ENCODE measurements at regions not wholly inside any gene's neighbourhood (a gene's known extent, or its start where the extent isn't known, plus 50 kb on each side); places are given as distances from the start of the nearest gene placed in this dataset.

- DNase-seq (ENCODE audit: low spot score), result no peak
- intact Hi-C loops (cut with DNase I), result loop anchor here in 1 of 2 donors (5.0 kb wide), 1 partner anchor 375 kb away; no protein-coding TSS in a partner anchor
Observed at GRCh38 chr15:93451822-93452221, 362.8 kb upstream of the RGMA start.

GRCh38 chr15:93451265-93451664 is 362.3 kb upstream of the RGMA start:
- no peak for DNase-seq (ENCODE audit: low spot score)
- intact Hi-C loops (cut with DNase I), result loop anchor here in 1 of 2 donors (5.0 kb wide), 1 partner anchor 374 kb away; no protein-coding TSS in a partner anchor

- intact Hi-C loops (cut with DNase I), result loop anchor here in 1 of 2 donors (5.0 kb wide), 1 partner anchor 372 kb away; no protein-coding TSS in a partner anchor
- DNase-seq (ENCODE audit: low spot score), result no peak
Observed at GRCh38 chr15:93449798-93450197, 360.8 kb upstream of the RGMA start.

- DNase-seq (ENCODE audit: low spot score), result no peak
- intact Hi-C loops (cut with DNase I), result no loop called here
Observed at GRCh38 chr15:93438310-93438709, 349.3 kb upstream of the RGMA start.

GRCh38 chr15:93432474-93432873 is 343.5 kb upstream of the RGMA start:
- no peak for DNase-seq (ENCODE audit: low spot score)
- intact Hi-C loops (cut with DNase I), result no loop called here

DNA sequence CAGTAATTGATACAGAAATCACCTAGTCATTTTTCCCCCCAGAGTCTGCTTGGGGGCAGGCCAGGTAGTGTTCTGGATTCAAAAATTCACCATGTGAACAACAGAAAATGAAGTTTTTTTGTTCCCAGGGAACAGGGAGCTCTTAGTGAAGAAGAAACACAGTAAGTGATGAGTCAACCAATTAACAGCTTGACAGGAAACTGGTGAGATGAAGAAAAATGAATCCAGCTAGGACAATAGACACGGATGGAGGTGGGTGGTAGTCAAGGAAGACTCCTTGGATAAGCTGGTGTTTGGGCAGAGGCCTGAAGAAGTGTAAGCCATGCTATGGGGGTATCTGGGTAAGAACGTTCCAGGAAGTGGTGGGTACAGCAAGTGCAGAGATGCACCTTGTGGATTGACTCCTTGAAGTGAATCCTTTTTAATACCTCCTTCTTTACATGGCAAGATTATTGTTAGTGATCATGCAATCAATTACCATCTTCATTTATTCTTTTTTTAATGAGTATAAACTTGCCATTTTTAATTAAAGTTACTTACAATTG is 339.9 kb upstream of the RGMA start:
- intact Hi-C loops (cut with DNase I), result no loop called here
- no peak for DNase-seq (ENCODE audit: low spot score)

GRCh38 chr15:93428150-93428549 is 339.1 kb upstream of the RGMA start:
- DNase-seq (ENCODE audit: low spot score), result no peak
- intact Hi-C loops (cut with DNase I), result no loop called here

GRCh38 chr15:93424131-93424530 is 335.1 kb upstream of the RGMA start:
- intact Hi-C loops (cut with DNase I), result no loop called here
- DNase-seq (ENCODE audit: low spot score), result no peak

- intact Hi-C loops (cut with DNase I), result no loop called here
- DNase-seq (ENCODE audit: low spot score), result no peak
Observed at GRCh38 chr15:93422476-93422875, 333.5 kb upstream of the RGMA start.

- intact Hi-C loops (cut with DNase I), result no loop called here
Observed at GRCh38 chr15:93420477-93420876, 331.5 kb upstream of the RGMA start.

DNA sequence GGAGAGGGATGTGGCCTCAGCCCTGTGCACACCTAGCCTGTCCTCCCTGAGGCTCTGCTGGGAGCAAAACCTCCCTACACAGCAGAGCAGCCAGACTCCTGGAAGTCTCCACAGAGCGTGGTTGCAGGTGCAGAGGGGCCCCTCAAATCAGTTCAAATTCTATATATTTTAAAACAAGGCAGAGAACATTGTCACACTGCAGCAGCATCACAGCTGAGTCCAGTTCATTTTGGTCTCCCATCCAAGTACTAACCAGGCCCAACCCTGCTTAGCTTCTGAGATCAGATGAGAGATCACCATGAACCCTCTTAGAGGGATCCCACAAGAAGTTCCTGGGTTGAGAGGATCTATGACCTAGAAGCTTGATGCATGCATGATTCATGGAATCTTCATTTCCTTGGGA is 331.0 kb upstream of the RGMA start:
- intact Hi-C loops (cut with DNase I), result no loop called here
- no peak for DNase-seq (ENCODE audit: low spot score)

More at GRCh38 chr15:93420477-93420876, 331.5 kb upstream of the RGMA start:
- no peak for DNase-seq (ENCODE audit: low spot score)

DNA sequence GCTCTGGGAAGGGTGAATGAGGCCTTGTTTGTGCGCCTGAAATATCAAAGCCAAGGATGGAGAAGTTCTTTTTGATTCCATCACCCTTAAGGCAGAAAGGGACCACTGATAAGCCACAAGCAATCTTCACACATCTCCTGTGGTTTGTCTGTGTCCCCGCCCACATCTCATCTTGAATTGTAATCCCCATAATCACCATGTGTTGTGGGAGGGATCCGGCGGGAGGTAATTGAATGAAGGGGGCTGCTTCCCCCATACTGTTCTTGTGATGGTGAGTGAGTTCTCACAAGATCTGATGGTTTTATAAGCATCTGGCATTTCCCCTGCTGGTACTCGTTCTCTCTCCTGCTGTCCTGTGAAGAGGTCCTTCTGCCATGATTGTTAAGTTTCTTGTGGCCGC is 329.6 kb upstream of the RGMA start:
- DNase-seq (ENCODE audit: low spot score), result no peak
- intact Hi-C loops (cut with DNase I), result no loop called here

- intact Hi-C loops (cut with DNase I), result no loop called here
- DNase-seq (ENCODE audit: low spot score), result no peak
Observed at GRCh38 chr15:93417631-93418030, 328.6 kb upstream of the RGMA start.

GRCh38 chr15:93417156-93417555 is 328.1 kb upstream of the RGMA start:
- intact Hi-C loops (cut with DNase I), result no loop called here
- no peak for DNase-seq (ENCODE audit: low spot score)

GRCh38 chr15:93415576-93415975 is 326.6 kb upstream of the RGMA start:
- intact Hi-C loops (cut with DNase I), result no loop called here
- no peak for DNase-seq (ENCODE audit: low spot score)

DNA sequence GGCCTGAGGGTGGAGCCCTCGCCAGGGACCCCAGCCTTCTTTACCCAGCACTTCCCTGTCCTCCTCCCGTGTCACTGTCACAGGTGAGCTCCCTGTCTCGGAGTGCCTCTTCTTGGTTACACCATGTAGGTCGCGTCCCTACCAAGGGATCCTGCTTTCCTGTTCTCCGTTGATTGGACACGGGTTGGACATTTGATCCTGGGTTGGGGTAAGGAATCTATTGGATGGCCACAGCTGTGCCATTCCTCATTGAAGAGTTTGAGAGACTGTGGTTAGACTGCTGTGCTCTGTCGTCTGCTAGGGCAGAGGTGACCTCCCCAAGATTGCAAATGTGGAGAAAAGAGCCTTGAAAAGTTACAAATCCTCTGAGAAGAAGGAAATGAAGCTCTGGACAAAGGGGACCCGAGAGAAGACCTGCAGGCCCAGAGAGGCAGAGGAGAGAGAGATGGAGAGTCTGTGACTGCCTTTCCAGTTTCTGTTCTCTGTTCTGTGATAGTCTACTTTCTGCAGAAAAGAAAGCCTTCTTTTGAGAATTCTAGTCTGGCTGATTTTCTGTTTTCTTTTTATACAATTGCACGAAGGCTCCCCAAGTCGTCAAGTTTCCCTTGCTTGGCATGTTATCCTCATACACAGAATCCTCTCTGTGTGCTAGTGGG is 325.7 kb upstream of the RGMA start:
- DNase-seq (ENCODE audit: low spot score), result no peak
- intact Hi-C loops (cut with DNase I), result no loop called here

DNA sequence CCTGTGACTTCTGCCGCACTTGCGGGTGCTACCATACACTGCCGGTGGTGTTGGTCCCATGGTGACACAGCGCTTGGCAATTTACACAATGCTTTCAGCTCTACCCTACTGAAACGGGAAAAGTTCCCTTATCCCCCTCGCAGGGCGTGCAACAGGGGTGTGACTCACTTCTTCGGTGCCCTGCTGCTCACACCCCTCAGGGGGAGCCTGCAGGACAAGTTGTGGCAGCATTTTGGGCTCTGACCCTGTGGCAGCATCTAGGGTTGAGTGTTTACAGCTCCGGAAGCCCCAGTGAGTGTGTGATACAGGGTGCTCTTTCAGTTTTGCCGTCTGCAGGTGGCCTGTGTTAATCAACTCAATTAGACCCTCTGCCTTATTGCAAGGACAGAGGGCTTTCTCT is 324.7 kb upstream of the RGMA start:
- no peak for DNase-seq (ENCODE audit: low spot score)
- intact Hi-C loops (cut with DNase I), result no loop called here

- DNase-seq (ENCODE audit: low spot score), result no peak
- intact Hi-C loops (cut with DNase I), result no loop called here
Observed at GRCh38 chr15:93399121-93399520, 310.1 kb upstream of the RGMA start.

- intact Hi-C loops (cut with DNase I), result no loop called here
- DNase-seq (ENCODE audit: low spot score), result no peak
Observed at GRCh38 chr15:93389211-93389610, 300.2 kb upstream of the RGMA start.

DNA sequence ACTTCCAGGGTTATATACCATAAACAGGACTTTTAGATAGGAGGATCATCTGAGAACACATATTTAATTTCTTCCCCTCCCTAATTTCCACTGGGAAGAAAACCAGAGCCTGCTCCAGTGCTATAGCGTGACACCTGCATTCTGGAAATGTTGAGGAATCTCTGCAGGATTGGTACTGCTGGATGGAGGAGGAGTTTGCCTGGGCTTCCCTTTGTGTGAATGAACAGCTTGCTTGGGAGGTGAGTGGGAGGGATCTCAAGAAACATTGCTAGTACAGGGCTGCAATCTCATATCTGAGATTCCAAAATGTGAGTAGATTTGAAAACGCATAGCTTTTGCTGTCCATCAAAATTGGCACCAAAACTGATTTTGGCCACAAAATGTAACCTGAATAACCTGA is 295.9 kb upstream of the RGMA start:
- intact Hi-C loops (cut with DNase I), result no loop called here
- DNase-seq (ENCODE audit: low spot score), result no peak

DNA sequence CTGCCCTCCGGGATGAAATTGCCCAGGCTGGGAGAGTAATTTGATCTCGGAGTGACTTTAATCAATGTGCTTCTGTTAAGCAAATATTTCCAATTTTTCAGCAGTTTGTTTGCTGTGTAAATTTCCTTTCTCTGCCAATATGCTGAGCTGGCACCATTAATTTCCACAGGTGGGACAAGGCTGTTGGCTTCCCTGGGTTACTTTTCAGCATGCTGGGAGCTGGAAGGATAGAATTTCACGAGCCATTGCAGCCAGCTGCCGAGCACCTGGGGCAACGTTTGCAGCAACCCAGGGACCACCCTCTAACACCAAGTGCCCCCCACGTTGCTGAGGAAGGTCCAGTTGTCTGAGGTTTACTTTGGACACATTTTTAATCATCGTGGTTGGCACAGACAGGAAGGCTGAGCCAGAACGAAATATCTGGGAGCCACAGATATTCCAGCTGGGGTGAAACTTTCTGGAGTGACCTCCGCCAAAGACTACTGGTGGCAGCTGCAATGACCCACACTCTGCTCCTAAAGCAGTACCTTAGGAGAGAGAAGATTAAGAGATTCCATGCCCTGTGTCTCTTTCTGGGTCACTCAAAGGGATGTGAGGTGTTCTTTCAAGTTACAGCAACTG is 293.3 kb upstream of the RGMA start:
- intact Hi-C loops (cut with DNase I), result no loop called here
- DNase-seq (ENCODE audit: low spot score), result no peak
